Neural crest cell (in vitro differentiated cells): ENCODE measurements at regions not wholly inside any gene's neighbourhood (a gene's known extent, or its start where the extent isn't known, plus 50 kb on each side); places are given as distances from the start of the nearest gene placed in this dataset.

Experiments used
- DNase-seq: peaks from one replicate; pipeline ENCODE4 v3.0.0; 2021; ENCODE audit warnings: low read depth, mixed read lengths, low spot score
- H3K27ac Mint-ChIP-seq: one replicate; pipeline ENCODE4 v1.8.0; 2021; ENCODE audit warnings: mild to moderate bottlenecking, mixed read lengths; ENCODE audit not compliant: unreplicated experiment
- H3K27me3 Mint-ChIP-seq: 2 replicates; pipeline ENCODE4 v1.8.0; 2021; ENCODE audit warnings: low read depth, mild to moderate bottlenecking, mixed read lengths
- H3K36me3 Mint-ChIP-seq: 2 replicates; pipeline ENCODE4 v1.8.0; 2021; ENCODE audit warnings: low read depth, mild to moderate bottlenecking, mixed read lengths
- H3K4me1 Mint-ChIP-seq: 2 replicates; pipeline ENCODE4 v1.8.0; 2021; ENCODE audit warnings: mixed read lengths
- H3K4me3 Mint-ChIP-seq: one replicate; pipeline ENCODE4 v1.8.0; 2021; ENCODE audit warnings: mild to moderate bottlenecking, mixed read lengths
- H3K9me3 Mint-ChIP-seq: 2 replicates; pipeline ENCODE4 v1.8.0; 2021; ENCODE audit warnings: mixed read lengths
- TF ChIP-seq, protein P1 (sequence below): fragments of 200-600 bp; sonication (generic); conservative IDR thresholded peaks from 2 replicates; pipeline ENCODE4 v1.5.0; 2021; ENCODE audit warnings: antibody characterized with exemption, mild to moderate bottlenecking

DNA sequence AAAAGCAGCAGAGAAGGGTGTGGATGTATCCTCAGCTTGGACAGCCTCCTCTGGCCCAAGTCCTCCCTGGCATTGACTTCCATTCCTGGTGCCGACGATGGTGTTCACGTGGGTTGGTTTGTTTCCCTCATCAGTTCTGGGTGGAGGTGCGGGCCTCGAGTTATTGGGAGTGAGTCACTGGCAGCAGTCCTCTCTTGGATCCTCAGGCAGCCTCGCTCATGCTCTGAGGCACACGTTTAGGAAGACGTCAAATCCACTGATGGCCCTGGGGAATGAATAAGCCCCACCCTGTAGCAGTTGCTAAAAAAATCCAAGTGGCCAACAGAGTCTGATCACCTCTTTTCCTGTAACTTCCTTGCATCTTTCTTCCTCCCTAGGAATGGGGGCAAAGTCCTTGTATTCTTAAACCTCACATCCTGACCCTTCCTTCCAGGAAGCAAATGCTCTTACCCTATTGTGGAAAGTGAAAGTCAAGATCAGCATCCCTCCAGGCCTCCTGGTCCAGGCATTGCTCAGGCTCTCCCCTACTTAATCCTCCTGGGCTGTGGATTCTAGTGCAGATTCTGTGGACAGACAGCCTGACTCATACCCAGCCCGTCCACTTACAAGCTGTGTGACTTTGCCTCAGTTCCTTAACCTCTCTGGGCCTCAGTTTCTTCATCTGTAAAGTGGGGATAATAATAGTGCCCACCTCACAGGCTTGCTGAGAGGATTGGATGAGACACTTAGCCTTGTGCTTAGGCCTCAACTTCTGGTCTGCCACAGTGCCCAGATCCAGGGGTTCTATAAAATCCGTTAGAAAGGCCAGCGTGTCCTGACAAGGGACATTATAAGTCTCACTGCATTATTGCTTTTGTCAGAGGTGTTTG is 111.1 kb downstream of the TLR5 start:
- Mint-ChIP-seq H3K36me3 (no peaks in the 10 kb centered on the region), H3K4me1 (peaks cover 20% of the 10 kb centered on the region), H3K4me3 (no peak overlapping the region), H3K27ac (no peak overlapping the region), H3K9me3 (no peaks in the 10 kb centered on the region), H3K27me3 (peaks cover 26% of the 10 kb centered on the region)
- no peak for DNase-seq
- TF ChIP-seq, protein P1, sequence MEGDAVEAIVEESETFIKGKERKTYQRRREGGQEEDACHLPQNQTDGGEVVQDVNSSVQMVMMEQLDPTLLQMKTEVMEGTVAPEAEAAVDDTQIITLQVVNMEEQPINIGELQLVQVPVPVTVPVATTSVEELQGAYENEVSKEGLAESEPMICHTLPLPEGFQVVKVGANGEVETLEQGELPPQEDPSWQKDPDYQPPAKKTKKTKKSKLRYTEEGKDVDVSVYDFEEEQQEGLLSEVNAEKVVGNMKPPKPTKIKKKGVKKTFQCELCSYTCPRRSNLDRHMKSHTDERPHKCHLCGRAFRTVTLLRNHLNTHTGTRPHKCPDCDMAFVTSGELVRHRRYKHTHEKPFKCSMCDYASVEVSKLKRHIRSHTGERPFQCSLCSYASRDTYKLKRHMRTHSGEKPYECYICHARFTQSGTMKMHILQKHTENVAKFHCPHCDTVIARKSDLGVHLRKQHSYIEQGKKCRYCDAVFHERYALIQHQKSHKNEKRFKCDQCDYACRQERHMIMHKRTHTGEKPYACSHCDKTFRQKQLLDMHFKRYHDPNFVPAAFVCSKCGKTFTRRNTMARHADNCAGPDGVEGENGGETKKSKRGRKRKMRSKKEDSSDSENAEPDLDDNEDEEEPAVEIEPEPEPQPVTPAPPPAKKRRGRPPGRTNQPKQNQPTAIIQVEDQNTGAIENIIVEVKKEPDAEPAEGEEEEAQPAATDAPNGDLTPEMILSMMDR = no peak

DNA sequence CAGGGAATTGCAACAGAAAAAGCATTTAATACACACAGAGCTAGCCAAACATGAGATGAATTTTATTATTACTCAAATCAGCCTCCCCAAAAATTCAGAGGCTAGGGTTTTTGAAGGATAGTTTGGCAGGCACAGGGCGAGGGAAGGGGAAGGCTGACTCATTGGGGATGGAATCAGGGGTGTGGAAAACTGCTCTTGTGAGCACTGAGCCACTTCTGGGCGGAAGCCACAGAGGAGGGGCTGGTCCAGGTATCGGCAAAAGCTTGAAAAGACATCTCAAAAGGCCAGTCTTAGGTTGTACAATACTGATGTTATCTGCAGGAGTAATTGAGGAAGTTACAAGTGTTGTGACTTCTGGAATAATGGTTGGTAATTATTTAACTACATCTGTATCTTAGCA is 109.4 kb downstream of the TLR5 start:
- H3K4me1 Mint-ChIP-seq = peaks cover 21% of the 10 kb centered on the region
- TF ChIP-seq, protein P1 = no peak
- no peaks in the 10 kb centered on the region for H3K9me3 Mint-ChIP-seq
- H3K36me3 Mint-ChIP-seq = no peaks in the 10 kb centered on the region
- H3K4me3 Mint-ChIP-seq = no peak overlapping the region
- no peak for DNase-seq
- H3K27ac Mint-ChIP-seq = no peak overlapping the region
- H3K27me3 Mint-ChIP-seq = peaks cover 18% of the 10 kb centered on the region

DNA sequence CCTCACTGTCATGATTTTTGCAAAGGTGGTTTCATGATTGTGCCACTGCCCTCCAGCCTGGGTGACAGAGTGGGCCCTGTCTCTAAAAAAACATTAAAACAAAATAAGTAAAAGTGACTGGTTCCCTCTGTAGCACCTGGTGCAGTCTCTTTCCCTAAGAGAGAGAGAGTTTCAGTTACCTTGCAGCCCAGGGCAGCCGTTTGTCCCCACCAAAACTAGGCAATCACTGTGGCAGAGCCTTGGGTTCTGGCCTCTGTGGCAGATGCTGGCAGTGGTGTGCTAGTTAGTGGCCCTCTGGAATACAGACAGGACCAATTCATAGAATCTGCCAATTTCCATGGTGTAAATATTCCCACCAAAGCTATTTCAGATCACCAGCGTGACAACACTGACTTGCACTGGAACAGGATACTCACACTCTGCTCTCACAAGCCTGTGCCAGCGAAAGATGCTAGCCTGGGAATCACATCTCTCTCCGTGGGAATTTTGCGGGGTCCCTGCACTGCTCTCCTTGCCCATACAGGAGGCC is 108.7 kb downstream of the TLR5 start:
- TF ChIP-seq, protein P1 = no peak
- Mint-ChIP-seq H3K9me3 (no peaks in the 10 kb centered on the region), H3K27ac (no peak overlapping the region), H3K36me3 (no peaks in the 10 kb centered on the region), H3K4me3 (no peak overlapping the region), H3K27me3 (peaks cover 11% of the 10 kb centered on the region), H3K4me1 (peaks cover 24% of the 10 kb centered on the region)
- no peak for DNase-seq

DNA sequence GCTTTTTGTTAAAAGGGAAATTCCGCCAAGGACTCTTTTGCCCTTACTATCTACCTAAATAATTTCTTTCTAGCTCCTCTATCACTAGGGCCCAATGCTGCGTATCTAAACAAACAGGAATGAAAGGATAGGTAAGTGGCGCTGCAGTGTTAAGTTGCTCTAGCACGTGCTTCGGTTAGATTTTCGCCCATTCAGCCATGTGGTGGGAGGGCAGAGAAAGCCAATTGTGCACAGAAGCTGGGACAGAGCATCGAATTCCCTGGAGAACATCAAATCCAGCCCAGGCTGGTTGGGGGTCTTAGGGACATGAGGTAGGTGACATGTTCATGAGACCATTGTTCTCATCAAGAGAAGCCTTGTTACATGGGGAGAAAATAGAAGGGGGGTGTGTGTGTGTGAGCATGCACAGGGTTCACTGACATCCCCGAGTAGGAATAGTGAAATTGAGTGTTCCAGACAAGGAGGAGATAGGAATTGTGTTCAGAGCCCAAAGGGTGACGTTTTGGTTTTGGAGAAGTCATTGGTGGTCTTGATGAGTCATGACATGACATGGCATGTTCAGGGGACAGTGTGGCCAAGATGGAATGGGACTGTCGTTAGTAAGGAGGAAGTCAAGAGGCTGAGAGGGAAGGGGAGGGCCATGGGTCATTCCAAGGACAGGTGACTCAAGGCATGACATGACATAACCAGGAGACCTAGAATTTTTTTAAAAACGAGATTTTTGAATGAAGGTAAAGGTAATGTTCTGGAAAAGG is 107.1 kb downstream of the TLR5 start:
- no peak for DNase-seq
- Mint-ChIP-seq H3K4me1 (peaks cover 13% of the 10 kb centered on the region), H3K27me3 (no peaks in the 10 kb centered on the region), H3K9me3 (no peaks in the 10 kb centered on the region), H3K27ac (no peak overlapping the region), H3K4me3 (no peak overlapping the region), H3K36me3 (no peaks in the 10 kb centered on the region)
- TF ChIP-seq, protein P1 = no peak

DNA sequence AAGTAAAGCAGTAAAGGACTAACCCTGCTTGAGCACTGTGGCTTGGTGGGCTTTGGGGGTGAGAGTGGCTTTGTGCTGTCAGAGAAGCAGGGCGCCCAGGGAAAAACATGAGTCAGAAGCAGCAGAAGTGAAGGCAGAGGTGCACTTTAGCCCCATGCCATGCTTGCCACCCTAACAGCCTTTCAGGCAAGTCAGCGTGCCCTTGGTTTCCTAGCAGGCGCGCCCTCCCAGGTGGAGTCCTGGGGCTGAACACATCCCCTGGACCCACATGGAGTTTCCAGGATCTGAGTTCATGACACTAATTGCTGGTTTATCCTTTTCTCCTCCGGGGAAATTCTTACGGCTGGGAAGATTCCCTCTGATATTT is 106.6 kb downstream of the TLR5 start:
- no peak overlapping the region for H3K27ac Mint-ChIP-seq
- no peak for DNase-seq
- TF ChIP-seq, protein P1 = no peak
- no peak overlapping the region for H3K4me3 Mint-ChIP-seq
- peaks cover 8% of the 10 kb centered on the region for H3K4me1 Mint-ChIP-seq
- no peaks in the 10 kb centered on the region for H3K36me3 Mint-ChIP-seq
- H3K9me3 Mint-ChIP-seq = no peaks in the 10 kb centered on the region
- H3K27me3 Mint-ChIP-seq = no peaks in the 10 kb centered on the region
